ENCODE measurements at regions not wholly inside any gene's neighbourhood (a gene's known extent, or its start where the extent isn't known, plus 50 kb on each side); places are given as distances from the start of the nearest gene placed in this dataset.

- TF ChIP-seq POLR2A (IDR thresholded peaks at IDR 0.05; ENCODE audit: low read depth, low read length), result no peak
- no peak for TF ChIP-seq FOS (IDR thresholded peaks at IDR 0.05; ENCODE audit: borderline replicate concordance, insufficient read depth, low read length)
Observed at GRCh38 chr7:136058546-136058945, 81.4 kb upstream of the MTPN start.

Data from endothelial cell of umbilical vein (primary cell).